RWPE1 (cell line): ENCODE measurements at regions not wholly inside any gene's neighbourhood (a gene's known extent, or its start where the extent isn't known, plus 50 kb on each side); places are given as distances from the start of the nearest gene placed in this dataset.
A peak's percentile ranks its signal among the peaks of the same experiment; 100 is the strongest.

Experiments used
- CTCF ChIA-PET: fragments of 350-600 bp; sonication (Branson Sonifier 250); formaldehyde crosslinking; extraction: SDS; loops from one replicate; lab custom pipeline; 2021; lab: Yijun Ruan, JAX
- POLR2A ChIA-PET: fragments of 400-600 bp; formaldehyde crosslinking; extraction: SDS; loops from one replicate; lab custom pipeline; 2020; ENCODE audit warnings: antibody characterized with exemption; ENCODE audit not compliant: low non-redundant PET; lab: Yijun Ruan, JAX
- DNase-seq: peaks from one replicate; pipeline ENCODE4 v3.0.0; 2012; ENCODE audit warnings: low spot score
- H3K27ac ChIP-seq: fragments of 450-650 bp; 2 replicates; pipeline ENCODE4 v1.5.1; 2017
- CTCF ChIP-seq: fragments of 450-650 bp; conservative IDR thresholded peaks from 2 replicates; pipeline ENCODE4 v1.5.1; 2017; ENCODE audit warnings: low read depth, mild to moderate bottlenecking

- POLR2A ChIA-PET, result interaction anchor here (0.6 kb wide), 1 partner anchor 697 kb away, joined by 3 read pairs; no protein-coding TSS in a partner anchor
- H3K27ac ChIP-seq, result peak overlapping the region; percentile 81
- TF ChIP-seq CTCF, result peak; percentile 64
- CTCF ChIA-PET, result interaction anchor here (0.6 to 1.5 kb wide), 7 partner anchors 20 to 351 kb away, joined by 3 to 6 read pairs (median 3); no protein-coding TSS in a partner anchor
- DNase-seq, result peak; percentile 38
Measured at GRCh38 chr15:62391641-62392262, 226.7 kb upstream of the C2CD4B start.

- no peak overlapping the region for H3K27ac ChIP-seq
- DNase-seq, result no peak
- POLR2A ChIA-PET, result no interaction called here
- CTCF ChIA-PET, result interaction anchor here (0.6 to 1.5 kb wide), 6 partner anchors 156 to 350 kb away, joined by 3 to 6 read pairs (median 4); no protein-coding TSS in a partner anchor
- TF ChIP-seq CTCF, result no peak
Measured at GRCh38 chr15:62392376-62392775, 227.3 kb upstream of the C2CD4B start.

DNA sequence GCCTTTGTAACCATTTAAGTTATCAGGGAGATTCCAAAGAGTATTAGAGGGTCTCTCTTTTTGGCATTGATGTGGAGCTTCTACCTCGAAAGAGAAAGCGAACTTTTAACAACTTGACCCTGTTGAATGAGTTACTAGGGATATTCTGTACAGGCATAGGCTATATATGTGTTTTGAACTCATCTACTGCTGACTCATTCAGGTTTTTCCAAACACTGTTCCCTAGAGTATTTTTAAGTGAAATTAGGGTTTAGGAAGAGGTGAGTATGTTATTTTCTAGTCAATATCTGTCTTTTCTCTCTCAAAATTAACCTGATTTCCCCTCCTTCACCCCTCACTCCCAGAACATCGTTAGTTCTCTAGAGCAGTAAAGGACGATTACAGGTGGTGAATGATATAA is 228.1 kb upstream of the C2CD4B start:
- ChIA-PET POLR2A (no interaction called here), CTCF (interaction anchor here (0.5 to 0.6 kb wide), 2 partner anchors 165 to 313 kb away, joined by 3 to 4 read pairs; no protein-coding TSS in a partner anchor)
- no peak overlapping the region for H3K27ac ChIP-seq
- no peak for TF ChIP-seq CTCF
- DNase-seq, result no peak

GRCh38 chr15:62394079-62394478 is 229.0 kb upstream of the C2CD4B start:
- POLR2A ChIA-PET, result interaction anchor here (0.6 kb wide), 1 partner anchor 428 kb away, joined by 5 read pairs; no protein-coding TSS in a partner anchor
- no peak for TF ChIP-seq CTCF
- H3K27ac ChIP-seq, result no peak overlapping the region
- DNase-seq, result no peak
- CTCF ChIA-PET, result no interaction called here

GRCh38 chr15:62400778-62401177 is 235.7 kb upstream of the C2CD4B start:
- TF ChIP-seq CTCF, result no peak
- CTCF ChIA-PET, result no interaction called here

GRCh38 chr15:62402687-62403086 is 237.6 kb upstream of the C2CD4B start:
- ChIA-PET POLR2A (no interaction called here), CTCF (interaction anchor here (0.6 kb wide), 1 partner anchor 45 kb away, joined by 3 read pairs; no protein-coding TSS in a partner anchor)
- peak overlapping the region; percentile 57; the same call in 1 of the 2 replicates for H3K27ac ChIP-seq
- DNase-seq, result no peak
- TF ChIP-seq CTCF, result no peak

More at GRCh38 chr15:62400778-62401177, 235.7 kb upstream of the C2CD4B start:
- H3K27ac ChIP-seq, result no peak overlapping the region
- POLR2A ChIA-PET, result no interaction called here
- no peak for DNase-seq
